ENCODE measurements at regions not wholly inside any gene's neighbourhood (a gene's known extent, or its start where the extent isn't known, plus 50 kb on each side); places are given as distances from the start of the nearest gene placed in this dataset.

DNA sequence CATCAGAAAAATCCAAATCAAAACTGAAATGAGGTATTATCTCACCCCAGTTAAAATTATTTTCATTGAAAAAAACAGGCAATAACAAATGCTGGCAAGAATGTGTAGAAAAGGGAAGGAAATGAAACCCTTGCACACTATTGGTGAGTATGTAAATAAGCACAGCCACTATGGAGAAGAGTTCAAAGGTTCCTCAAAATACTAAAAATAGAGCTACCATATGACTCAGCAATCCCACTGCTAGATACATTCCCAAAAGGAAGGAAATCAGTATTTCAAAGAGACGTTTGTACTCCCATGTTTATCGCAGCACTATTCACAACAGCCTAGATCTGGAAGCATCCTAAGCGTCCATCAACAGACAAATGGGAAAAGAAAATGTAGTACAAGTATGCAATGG lies 932.4 kb downstream of the PCDH18 start (continued):
- TF ChIP-seq, protein P1, sequence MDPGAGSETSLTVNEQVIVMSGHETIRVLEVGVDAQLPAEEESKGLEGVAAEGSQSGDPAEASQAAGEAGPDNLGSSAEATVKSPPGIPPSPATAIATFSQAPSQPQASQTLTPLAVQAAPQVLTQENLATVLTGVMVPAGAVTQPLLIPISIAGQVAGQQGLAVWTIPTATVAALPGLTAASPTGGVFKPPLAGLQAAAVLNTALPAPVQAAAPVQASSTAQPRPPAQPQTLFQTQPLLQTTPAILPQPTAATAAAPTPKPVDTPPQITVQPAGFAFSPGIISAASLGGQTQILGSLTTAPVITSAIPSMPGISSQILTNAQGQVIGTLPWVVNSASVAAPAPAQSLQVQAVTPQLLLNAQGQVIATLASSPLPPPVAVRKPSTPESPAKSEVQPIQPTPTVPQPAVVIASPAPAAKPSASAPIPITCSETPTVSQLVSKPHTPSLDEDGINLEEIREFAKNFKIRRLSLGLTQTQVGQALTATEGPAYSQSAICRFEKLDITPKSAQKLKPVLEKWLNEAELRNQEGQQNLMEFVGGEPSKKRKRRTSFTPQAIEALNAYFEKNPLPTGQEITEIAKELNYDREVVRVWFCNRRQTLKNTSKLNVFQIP (CRISPR knock-in tag; IDR thresholded peaks at IDR 0.05; ENCODE audit: borderline replicate concordance, low read depth), result no peak

DNA sequence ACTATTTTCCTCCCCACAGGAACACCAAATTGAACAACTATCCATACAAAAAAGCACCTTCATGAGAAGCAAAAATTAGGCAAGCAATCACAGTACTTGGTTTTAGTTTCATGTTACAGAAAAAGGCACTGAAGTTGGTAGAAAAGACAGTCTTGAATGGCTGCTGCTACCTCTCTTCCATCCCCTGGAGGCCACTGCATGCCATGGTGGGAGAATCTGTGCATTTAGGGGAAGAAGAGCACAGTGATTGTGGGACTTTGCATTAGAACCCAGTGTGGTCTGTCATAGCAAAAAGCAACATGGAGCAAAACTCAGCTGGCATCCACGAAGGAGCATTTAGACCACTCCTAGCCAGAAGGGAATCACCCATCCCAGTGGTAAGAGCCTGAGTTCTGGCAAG lies 941.9 kb downstream of the PCDH18 start:
- no peak for ATAC-seq
- TF ChIP-seq ZC3H10 (CRISPR knock-in tag; IDR thresholded peaks at IDR 0.05) (no peak), ZNF565 (CRISPR knock-in tag; conservative IDR thresholded peaks at IDR 0.05; ENCODE audit: low read depth) (no peak), TCF4 (CRISPR knock-in tag; IDR thresholded peaks at IDR 0.05; ENCODE audit: borderline replicate concordance) (no peak), SNAI2 (CRISPR knock-in tag; IDR thresholded peaks at IDR 0.05) (no peak), ESRRG (CRISPR knock-in tag; IDR thresholded peaks at IDR 0.05) (no peak), RARB (CRISPR knock-in tag; IDR thresholded peaks at IDR 0.05) (no peak), ZNF8 (CRISPR knock-in tag; IDR thresholded peaks at IDR 0.05) (no peak), CSDC2 (CRISPR knock-in tag; IDR thresholded peaks at IDR 0.05) (no peak)
- TF ChIP-seq, protein P2, sequence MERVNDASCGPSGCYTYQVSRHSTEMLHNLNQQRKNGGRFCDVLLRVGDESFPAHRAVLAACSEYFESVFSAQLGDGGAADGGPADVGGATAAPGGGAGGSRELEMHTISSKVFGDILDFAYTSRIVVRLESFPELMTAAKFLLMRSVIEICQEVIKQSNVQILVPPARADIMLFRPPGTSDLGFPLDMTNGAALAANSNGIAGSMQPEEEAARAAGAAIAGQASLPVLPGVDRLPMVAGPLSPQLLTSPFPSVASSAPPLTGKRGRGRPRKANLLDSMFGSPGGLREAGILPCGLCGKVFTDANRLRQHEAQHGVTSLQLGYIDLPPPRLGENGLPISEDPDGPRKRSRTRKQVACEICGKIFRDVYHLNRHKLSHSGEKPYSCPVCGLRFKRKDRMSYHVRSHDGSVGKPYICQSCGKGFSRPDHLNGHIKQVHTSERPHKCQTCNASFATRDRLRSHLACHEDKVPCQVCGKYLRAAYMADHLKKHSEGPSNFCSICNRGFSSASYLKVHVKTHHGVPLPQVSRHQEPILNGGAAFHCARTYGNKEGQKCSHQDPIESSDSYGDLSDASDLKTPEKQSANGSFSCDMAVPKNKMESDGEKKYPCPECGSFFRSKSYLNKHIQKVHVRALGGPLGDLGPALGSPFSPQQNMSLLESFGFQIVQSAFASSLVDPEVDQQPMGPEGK (CRISPR knock-in tag; IDR thresholded peaks at IDR 0.05; ENCODE audit: borderline replicate concordance), result no peak

DNA sequence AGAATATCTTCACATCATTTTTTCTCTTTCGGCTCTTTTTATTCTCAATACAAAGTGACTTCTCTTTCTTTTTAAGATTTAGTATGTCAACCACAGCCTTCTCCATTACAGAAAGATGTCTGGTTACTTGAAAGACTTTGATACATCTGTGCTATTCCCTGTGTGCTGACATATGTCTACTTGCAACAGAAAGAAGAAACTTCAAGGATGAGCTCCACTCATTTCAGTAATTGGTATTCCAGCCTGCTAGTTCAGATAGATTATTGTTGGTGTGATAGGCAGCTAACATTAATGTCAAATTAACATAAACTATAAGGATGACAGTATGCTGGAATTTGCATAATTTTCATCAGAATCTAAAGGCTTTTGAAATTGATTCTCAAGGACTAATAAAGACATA lies 948.7 kb downstream of the PCDH18 start:
- TF ChIP-seq, protein P1 (CRISPR knock-in tag; IDR thresholded peaks at IDR 0.05; ENCODE audit: borderline replicate concordance, low read depth), result no peak
- TF ChIP-seq OSR1 (CRISPR knock-in tag; IDR thresholded peaks at IDR 0.05), result no peak
- no peak for TF ChIP-seq BACH2 (CRISPR knock-in tag; IDR thresholded peaks at IDR 0.05; ENCODE audit: borderline replicate concordance)
- TF ChIP-seq PPARA (CRISPR knock-in tag; IDR thresholded peaks at IDR 0.05; ENCODE audit: borderline replicate concordance), result no peak
- TF ChIP-seq RARB (CRISPR knock-in tag; IDR thresholded peaks at IDR 0.05), result no peak
- TF ChIP-seq TCF4 (CRISPR knock-in tag; IDR thresholded peaks at IDR 0.05; ENCODE audit: borderline replicate concordance), result no peak
- TF ChIP-seq, protein P3, sequence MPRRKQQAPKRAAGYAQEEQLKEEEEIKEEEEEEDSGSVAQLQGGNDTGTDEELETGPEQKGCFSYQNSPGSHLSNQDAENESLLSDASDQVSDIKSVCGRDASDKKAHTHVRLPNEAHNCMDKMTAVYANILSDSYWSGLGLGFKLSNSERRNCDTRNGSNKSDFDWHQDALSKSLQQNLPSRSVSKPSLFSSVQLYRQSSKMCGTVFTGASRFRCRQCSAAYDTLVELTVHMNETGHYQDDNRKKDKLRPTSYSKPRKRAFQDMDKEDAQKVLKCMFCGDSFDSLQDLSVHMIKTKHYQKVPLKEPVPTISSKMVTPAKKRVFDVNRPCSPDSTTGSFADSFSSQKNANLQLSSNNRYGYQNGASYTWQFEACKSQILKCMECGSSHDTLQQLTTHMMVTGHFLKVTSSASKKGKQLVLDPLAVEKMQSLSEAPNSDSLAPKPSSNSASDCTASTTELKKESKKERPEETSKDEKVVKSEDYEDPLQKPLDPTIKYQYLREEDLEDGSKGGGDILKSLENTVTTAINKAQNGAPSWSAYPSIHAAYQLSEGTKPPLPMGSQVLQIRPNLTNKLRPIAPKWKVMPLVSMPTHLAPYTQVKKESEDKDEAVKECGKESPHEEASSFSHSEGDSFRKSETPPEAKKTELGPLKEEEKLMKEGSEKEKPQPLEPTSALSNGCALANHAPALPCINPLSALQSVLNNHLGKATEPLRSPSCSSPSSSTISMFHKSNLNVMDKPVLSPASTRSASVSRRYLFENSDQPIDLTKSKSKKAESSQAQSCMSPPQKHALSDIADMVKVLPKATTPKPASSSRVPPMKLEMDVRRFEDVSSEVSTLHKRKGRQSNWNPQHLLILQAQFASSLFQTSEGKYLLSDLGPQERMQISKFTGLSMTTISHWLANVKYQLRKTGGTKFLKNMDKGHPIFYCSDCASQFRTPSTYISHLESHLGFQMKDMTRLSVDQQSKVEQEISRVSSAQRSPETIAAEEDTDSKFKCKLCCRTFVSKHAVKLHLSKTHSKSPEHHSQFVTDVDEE (CRISPR knock-in tag; IDR thresholded peaks at IDR 0.05), result no peak
- ATAC-seq, result no peak

DNA sequence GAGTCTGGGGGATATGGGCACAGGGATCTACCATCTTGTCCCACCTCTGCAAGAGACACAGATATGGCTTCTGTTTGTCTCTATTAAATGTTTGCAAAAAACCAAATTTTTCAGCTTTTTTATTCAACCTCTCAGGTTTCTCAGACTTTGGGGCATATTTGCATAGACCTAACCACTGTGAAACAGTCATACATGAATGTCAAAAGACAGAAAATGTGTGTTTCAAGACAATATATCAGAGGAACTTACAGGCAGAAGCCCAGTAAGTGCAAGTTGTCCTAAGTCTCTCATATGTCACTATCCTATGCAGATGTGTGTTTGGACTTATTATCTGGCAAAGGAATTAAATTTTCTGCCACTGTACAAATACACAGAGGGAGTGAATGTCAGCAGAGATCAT lies 951.2 kb downstream of the PCDH18 start:
- ATAC-seq, result no peak

More for the DNA sequence above, 951.2 kb downstream of the PCDH18 start:
- TF ChIP-seq, protein P2 (CRISPR knock-in tag; IDR thresholded peaks at IDR 0.05; ENCODE audit: borderline replicate concordance), result no peak
- TF ChIP-seq, protein P4, sequence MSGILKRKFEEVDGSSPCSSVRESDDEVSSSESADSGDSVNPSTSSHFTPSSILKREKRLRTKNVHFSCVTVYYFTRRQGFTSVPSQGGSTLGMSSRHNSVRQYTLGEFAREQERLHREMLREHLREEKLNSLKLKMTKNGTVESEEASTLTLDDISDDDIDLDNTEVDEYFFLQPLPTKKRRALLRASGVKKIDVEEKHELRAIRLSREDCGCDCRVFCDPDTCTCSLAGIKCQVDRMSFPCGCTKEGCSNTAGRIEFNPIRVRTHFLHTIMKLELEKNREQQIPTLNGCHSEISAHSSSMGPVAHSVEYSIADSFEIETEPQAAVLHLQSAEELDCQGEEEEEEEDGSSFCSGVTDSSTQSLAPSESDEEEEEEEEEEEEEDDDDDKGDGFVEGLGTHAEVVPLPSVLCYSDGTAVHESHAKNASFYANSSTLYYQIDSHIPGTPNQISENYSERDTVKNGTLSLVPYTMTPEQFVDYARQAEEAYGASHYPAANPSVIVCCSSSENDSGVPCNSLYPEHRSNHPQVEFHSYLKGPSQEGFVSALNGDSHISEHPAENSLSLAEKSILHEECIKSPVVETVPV (CRISPR knock-in tag; IDR thresholded peaks at IDR 0.05), result no peak
- TF ChIP-seq ARNTL (CRISPR knock-in tag; IDR thresholded peaks at IDR 0.05; ENCODE audit: borderline replicate concordance, low read depth) (no peak), ZC3H10 (CRISPR knock-in tag; IDR thresholded peaks at IDR 0.05) (no peak), ZNF8 (CRISPR knock-in tag; IDR thresholded peaks at IDR 0.05) (no peak), RARB (CRISPR knock-in tag; IDR thresholded peaks at IDR 0.05) (no peak), ZFP30 (CRISPR knock-in tag; IDR thresholded peaks at IDR 0.05) (no peak), PPARA (CRISPR knock-in tag; IDR thresholded peaks at IDR 0.05; ENCODE audit: borderline replicate concordance) (no peak), GLIS3 (CRISPR knock-in tag; IDR thresholded peaks at IDR 0.05) (no peak), TCF4 (CRISPR knock-in tag; IDR thresholded peaks at IDR 0.05; ENCODE audit: borderline replicate concordance) (no peak), ISL1 (CRISPR knock-in tag; IDR thresholded peaks at IDR 0.05) (no peak), SNAI2 (CRISPR knock-in tag; IDR thresholded peaks at IDR 0.05) (no peak), TOX (CRISPR knock-in tag; IDR thresholded peaks at IDR 0.05; ENCODE audit: borderline replicate concordance) (no peak), OSR1 (CRISPR knock-in tag; IDR thresholded peaks at IDR 0.05) (no peak), ESRRG (CRISPR knock-in tag; IDR thresholded peaks at IDR 0.05) (no peak)
- TF ChIP-seq, protein P1 (CRISPR knock-in tag; IDR thresholded peaks at IDR 0.05; ENCODE audit: borderline replicate concordance, low read depth), result no peak
- TF ChIP-seq, protein P5, sequence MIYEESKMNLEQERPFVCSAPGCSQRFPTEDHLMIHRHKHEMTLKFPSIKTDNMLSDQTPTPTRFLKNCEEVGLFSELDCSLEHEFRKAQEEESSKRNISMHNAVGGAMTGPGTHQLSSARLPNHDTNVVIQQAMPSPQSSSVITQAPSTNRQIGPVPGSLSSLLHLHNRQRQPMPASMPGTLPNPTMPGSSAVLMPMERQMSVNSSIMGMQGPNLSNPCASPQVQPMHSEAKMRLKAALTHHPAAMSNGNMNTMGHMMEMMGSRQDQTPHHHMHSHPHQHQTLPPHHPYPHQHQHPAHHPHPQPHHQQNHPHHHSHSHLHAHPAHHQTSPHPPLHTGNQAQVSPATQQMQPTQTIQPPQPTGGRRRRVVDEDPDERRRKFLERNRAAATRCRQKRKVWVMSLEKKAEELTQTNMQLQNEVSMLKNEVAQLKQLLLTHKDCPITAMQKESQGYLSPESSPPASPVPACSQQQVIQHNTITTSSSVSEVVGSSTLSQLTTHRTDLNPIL (CRISPR knock-in tag; IDR thresholded peaks at IDR 0.05; ENCODE audit: low read depth), result no peak

Data from SK-N-SH treated with all-trans-retinoic acid at 6 μM for 48 hours (cell line).